ENCODE measurements at regions not wholly inside any gene's neighbourhood (a gene's known extent, or its start where the extent isn't known, plus 50 kb on each side); places are given as distances from the start of the nearest gene placed in this dataset.
A peak's percentile ranks its signal among the peaks of the same experiment; 100 is the strongest.
"Not testable (repeated sequence)": the region's sequence is repeated elsewhere in the genome, so short reads cannot be mapped to it uniquely, and the experiment has no call there.

DNA sequence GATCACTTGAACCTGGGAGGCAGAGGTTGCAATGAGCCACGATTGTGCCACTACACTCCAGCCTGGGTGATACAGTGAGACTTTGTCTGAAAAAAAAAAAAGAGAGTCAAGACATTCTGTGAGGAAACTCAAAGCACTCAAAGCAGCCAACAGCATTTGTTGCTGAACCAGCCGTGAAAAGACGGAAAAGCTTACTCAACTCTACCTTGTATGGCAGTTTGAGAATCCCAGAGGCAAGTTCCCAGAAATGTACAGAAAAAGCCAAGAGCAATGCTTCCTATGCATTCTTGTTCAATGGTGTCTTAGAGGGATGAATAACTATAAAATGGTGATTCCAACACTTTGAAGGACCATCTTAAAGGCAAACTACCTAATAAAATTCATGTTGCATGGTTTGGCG is 170.2 kb downstream of the HSD17B3 start:
- DNase-seq (ENCODE audit: low spot score), result no peak

DNA sequence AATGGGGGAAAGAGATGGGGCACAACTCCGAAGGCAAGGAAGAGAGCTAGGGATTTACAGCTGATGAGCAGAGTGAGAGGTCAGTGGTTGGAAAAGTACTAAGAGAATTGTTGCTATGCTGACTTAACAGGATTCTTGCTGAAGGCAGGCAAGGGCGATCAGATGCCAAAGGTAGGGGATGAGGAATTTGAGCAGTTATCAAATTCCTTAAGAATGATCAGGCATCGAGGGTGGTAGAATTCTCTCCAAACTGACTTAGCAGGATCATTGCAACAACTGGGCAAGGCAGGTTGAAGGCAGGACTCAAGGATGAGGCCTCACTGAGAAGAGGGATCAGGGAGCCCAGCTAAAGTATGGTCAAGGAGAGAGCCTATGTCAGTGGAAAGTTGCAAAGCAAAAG is 171.0 kb downstream of the HSD17B3 start:
- DNase-seq (ENCODE audit: low spot score), result no peak

DNA sequence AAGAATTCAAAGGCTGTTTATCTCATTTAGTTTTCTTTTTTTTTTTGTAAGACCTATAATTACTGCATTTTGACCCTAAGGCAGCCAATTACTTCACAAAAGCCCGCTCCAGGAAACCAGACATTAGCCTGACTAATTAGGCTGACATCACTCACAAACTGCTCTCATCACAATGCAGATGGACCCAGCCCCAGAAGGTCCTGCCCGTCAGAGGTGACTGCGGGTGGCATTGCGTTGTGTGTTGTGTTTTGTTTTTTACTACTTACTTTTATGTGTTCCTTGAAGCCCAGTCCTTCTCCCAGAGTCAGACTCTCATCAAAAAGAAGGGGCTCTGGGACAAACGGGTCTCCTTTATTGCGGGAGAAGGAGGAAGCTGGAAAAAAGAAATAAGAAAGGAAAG is 172.2 kb downstream of the HSD17B3 start:
- no peak for DNase-seq (ENCODE audit: low spot score)

- DNase-seq (ENCODE audit: low spot score), result no peak
Observed at GRCh38 chr9:96128880-96129279, 173.1 kb downstream of the HSD17B3 start.

- DNase-seq (ENCODE audit: low spot score), result no peak
Observed at GRCh38 chr9:96126321-96126881, 175.6 kb downstream of the HSD17B3 start.

DNA sequence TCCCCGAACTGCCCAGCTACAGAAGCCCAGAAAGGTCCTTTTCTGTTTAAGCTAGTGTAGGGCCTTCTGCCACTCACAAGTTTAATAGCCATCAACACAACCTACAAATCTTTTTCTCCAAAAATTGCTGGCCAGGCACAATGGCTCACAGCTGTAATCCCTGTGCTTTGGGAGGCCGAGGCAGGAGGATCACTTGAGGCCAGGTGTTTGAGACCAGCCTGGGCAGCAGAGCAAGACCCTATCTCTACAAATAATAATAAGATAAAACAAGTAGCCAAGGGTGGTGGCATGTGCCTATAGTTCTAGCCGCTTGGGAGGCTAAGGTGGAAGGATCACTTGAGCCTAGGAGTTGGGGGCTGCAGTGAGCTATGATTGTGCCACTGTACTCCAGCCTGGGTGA is 176.4 kb downstream of the HSD17B3 start:
- no peak for DNase-seq (ENCODE audit: low spot score)

GRCh38 chr9:96122751-96123150 is 179.2 kb downstream of the HSD17B3 start:
- no peak for DNase-seq (ENCODE audit: low spot score)

DNA sequence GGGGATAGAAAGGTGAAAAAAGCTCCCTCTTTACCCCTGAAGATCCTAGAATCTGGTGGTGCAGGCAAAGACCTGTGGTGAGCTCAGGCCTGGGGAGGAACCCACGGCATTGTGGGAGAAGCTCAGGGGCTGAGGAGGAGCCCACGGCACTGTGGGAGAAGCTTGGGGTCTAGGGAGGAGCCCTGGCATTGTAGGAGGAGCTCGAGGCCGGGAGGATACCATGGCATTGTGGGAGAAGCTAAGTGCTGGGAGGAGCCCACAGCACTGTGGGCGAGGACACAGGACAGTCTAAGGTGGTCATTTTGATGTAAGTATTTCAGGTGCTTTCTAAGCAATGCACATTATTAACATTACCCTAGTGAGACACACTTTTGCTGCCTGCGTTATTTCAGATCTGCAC is 179.7 kb downstream of the HSD17B3 start:
- no peak for DNase-seq (ENCODE audit: low spot score)

DNA sequence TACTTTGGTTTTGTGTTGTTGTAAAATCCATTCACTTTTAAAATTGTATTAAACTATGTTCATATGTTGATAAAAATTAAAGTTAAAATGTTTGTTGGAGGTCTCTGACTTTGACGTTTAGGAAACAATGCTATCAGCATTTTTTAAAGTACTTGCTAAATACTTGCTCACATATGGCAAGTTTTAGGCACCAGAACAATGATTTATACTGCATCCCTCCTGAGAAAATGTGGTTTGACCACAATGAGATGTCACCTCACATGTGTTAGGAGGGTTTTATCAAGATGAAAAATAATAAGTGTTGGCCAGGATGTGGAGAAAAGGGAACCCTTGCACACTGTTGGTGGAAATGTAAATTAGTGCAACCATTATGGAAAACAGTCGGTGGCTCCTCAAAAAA is 180.8 kb downstream of the HSD17B3 start:
- no peak for DNase-seq (ENCODE audit: low spot score)

DNA sequence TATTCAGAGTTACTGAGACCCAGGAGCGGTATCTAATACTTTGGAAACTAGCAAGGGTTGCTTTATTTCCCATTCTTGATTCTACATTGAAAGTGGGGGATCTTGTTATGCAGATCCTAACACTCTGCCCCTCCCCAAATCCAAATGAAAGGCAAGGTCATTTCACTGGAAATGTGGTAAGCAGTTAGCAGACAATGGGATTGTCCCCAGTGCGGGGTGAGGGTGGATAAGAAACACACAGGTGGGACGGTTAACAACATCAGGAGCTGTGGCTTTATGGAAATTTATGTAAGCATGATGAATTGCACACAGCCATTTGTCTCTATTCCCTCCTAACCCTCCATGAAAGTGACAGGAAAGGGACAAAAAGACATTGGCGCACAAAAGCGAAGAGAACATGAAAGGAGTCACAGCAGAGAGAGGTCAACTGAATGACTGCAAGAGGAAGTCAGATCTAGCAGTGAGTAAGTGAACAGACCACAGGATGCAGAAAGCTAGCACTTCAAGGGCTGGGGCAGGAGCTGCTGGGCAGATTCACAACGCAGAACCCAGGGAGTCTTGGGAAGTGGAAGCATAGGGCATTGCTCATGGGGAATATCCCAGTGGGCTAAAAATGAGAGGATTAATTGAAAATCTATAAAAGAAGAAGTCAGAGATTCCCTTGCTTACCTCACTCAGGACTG is 184.4 kb downstream of the HSD17B3 start:
- no peak for DNase-seq (ENCODE audit: low spot score)

DNA sequence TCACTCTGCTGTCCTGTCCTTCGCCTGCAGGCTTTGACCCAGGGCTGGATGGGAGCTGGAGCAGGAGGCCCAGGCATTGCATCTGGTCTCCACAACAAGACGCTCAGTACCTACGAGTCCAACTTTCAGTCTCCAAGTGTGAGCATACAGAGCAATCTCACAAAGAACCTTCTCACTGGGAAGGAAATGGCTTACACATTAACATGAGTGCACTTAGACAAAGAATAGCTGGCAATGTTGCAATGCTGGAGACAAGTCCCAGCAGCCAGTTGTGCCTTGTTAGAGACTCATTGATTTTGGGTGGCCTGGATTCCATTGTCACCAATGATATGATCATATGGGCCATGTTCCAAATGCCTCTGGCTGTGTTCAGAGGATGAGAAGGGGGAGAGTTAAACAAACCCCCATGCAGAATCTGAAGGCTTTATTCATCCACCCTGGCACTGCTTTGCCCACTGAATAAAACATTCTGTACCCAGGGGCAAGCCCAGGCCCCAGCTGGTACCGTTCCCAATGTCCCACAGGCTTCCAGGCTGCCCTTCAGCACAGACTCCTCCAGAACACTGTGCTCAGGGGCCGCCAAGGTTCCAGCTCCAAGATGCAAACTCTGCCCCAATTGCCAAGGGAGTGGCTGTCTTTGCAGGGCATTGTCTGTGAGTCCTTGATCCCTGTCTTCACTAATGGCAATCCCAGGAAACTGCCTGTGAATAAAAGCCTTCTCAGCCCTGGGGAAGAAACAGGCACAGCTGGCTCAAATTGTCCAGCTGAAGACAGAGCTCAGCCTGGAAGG is 185.5 kb downstream of the HSD17B3 start:
- DNase-seq (ENCODE audit: low spot score), result peak; percentile 98

GRCh38 chr9:96115836-96116235 is 186.1 kb downstream of the HSD17B3 start:
- no peak for DNase-seq (ENCODE audit: low spot score)

DNA sequence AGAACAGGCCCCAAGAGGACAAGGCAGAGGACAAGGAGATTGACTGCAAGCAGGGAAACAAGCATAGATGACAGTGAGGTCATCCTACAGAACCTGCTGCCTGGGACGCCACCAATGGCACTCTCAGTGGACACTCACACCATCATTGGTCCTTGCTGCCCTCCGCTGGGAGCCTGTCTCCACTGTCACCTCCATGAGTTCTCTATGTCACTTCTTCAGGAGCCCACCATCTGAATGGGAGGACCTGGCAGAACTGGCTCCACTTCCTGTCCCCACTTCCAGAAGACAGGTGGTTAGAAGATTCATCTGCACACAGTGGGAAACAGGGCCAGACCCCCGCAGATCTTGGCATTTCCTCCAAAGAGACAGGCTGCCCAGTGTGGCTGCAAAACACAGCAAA is 188.9 kb downstream of the HSD17B3 start:
- peak; percentile 30 for DNase-seq (ENCODE audit: low spot score)

GRCh38 chr9:96109680-96110351 is 192.2 kb downstream of the HSD17B3 start:
- DNase-seq (ENCODE audit: low spot score), result no peak

GRCh38 chr9:96108691-96109380 is 193.1 kb downstream of the HSD17B3 start:
- DNase-seq (ENCODE audit: low spot score), result no peak

DNA sequence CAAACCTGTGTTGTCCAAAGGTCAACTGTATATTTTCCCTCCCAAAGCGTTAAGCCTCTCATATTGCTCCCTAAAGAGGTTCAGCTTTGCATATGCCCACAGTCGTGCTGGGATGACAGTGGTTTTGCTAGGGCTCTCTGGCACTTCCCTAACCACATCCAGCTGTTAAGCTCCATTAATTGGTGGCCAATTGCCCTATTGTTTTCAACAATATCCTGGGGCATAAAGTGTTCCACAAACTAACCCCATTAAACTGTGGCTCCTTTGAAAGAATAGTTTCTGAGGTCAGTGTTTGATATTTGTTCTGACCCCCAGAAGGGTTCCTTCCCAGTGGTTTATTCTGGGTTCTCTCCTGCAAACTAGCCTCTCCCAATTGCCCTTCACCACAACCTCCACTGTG is 194.5 kb downstream of the HSD17B3 start:
- DNase-seq (ENCODE audit: low spot score), result no peak

- DNase-seq (ENCODE audit: low spot score), result peak; percentile 33
Observed at GRCh38 chr9:96100385-96101300, 201.3 kb downstream of the HSD17B3 start.

DNA sequence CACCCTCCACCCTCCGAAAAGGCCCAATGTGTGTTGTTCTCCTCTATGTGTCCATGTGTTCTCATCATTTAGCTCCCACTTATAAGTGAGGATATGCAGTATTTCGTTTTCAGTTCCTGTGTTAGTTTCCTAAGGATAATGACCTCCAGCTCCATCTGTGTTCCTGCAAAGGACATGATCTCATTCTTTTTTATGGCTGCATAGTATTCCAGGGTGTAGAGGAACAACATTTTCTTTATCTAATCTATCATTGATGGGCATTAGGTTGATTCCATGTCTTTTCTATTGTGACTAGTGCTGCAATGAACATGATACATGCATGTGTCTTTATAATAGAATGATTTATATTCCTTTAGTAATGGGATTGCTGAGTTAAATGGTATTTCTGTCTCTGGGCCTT is 211.3 kb downstream of the HSD17B3 start:
- not testable (repeated sequence) for DNase-seq (ENCODE audit: low spot score)

DNA sequence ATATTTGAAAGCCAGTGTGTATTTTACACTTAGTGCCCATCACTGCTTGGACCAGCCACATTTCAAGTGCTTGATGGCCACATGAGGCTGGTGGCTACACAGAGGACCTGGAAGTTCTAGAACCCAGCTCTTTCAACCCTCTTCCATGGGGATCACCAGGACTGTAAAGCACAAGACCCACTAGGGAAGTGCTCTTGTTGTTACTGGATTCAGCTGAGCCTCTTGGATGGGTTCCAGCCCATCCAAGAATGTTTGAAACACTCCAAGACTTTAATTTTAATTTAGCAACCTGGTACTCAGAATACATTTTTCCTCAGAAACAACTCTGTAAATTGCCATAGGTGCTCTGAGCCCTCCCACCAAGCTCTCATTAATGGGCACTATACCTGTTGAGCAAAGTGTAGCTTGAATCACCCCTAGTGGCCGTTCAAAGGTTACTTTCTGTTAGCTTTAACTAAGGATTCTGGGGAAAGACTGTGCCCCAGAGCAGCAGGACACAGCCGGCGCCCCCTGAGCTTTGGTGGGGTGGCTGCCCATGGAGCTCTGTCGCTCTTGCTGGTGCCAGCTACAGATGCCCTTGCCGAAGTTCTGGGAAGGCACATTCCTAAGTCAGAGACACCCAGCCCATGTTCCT is 212.4 kb downstream of the HSD17B3 start:
- DNase-seq (ENCODE audit: low spot score), result no peak

DNA sequence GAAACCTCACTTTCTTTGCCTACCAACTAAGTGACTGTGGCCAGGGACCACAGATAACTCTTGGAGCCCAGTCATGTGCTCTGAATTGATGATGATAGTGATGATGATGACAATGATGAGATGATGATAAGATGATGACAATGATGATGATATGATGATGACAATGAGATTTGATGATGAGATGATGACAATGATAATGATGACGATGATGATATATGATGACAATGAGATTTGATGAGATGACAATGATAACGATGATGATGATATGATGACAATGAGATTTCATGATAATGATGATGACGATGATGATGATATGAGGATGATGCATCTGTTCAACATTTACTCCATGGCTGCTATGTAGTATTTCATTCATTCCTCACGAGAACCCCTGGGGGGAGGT is 213.0 kb downstream of the ERCC6L2 start:
- no peak for DNase-seq (ENCODE audit: low spot score)

Data from Ammon's horn (tissue), 1 donor.